Skin epidermis (tissue), 12 donors: ENCODE measurements at regions not wholly inside any gene's neighbourhood (a gene's known extent, or its start where the extent isn't known, plus 50 kb on each side); places are given as distances from the start of the nearest gene placed in this dataset.
"Not testable (repeated sequence)": the region's sequence is repeated elsewhere in the genome, so short reads cannot be mapped to it uniquely, and the experiment has no call there.

Experiments used
- H3K27ac ChIP-seq, 21 experiments: fragments of 200-600 bp; sonication (generic) in 11 of 21; one replicate each; pipeline ENCODE4 v1.5.0; 2020; ENCODE audit warnings: mild to moderate bottlenecking in 3 of 21, inconsistent platforms in 2 of 21, moderate library complexity in 2 of 21
- H3K4me3 ChIP-seq, 7 experiments: fragments of 200-600 bp; sonication (generic) in 2 of 7; one replicate each; pipeline ENCODE4 v1.5.0; 2020; ENCODE audit warnings: inconsistent platforms in 2 of 7, mild to moderate bottlenecking in 2 of 7, moderate library complexity in 1 of 7

GRCh38 chr16:18263046-18263445, 73.5 kb downstream of the NPIPA8 start:
- not testable (repeated sequence) for H3K4me3 ChIP-seq, H3K27ac ChIP-seq

DNA sequence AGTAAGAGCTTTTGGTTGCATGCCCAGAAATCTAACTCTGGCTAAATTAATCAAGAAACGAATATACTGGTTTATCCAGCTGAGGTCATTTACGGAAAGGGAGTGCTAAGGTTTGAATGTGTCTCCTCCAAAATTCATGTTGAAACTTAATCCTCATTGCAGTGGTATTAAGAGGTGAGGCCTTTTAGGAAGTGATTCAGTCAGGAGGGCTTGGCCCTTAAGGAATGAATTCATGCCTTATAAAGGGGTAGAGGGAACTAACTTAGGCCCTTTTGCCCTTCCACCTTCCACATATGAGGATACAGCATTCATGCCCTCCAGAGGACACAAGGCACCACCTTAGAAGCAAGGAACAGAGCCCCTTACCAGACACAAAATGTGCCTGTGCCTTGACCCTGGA, 74.7 kb downstream of the NPIPA8 start:
- H3K27ac ChIP-seq, H3K4me3 ChIP-seq: not testable (repeated sequence)

DNA sequence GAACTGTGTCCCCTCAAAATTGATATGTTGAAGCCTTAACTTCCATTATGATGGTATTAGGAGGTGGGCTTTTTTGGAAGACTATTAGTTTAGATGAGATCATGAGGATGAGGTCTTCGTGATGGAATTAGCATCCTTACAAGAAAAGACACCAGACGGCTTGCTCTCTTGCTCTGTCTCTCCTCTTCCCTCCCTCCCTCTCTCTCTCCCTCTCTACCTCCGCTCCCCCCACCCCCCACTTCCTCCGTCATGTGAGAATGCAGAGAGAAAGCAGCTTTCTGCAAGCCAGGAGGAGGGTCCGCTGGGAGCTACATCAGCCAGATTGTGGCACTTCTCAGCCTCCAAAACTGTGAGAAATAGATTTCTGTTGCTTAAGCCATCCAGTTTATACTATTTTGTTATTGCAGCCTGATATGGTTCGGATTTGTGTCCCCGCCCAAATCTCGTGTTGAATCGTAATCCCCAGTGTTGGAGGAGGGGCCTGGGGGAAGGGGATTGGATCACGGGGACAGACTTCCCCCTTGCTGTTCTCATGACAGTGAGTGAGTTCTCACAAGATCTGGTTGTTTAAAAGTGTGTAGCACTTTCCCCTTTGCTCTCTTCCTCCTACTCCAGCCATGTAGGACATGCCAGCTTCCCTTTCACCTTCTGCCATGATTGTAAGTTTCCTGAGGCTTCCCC, 76.9 kb downstream of the NPIPA8 start:
- not testable (repeated sequence) for H3K27ac ChIP-seq, H3K4me3 ChIP-seq

DNA sequence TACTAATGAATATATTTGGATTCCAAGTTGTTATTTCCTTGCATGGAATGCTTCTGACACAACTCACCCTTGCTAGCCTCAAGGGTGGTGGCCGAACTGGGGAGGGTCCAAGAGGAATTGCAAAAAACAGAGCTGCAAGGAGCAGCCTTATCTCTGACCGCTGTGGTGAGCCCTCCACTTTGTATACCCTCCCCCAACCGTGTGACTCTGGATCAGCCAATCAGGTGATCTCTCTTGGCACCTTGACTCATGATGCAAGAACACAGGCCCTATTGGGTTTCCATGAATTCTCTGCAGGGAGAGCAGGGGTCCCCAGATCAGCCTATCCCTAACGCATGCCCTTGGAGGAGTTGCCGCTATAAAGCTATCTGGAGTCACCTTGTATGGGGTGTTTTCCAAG, 83.6 kb downstream of the NPIPA8 start:
- not testable (repeated sequence) for H3K4me3 ChIP-seq, H3K27ac ChIP-seq

GRCh38 chr16:18230505-18230904, 106.0 kb downstream of the NPIPA8 start:
- not testable (repeated sequence) for H3K27ac ChIP-seq, H3K4me3 ChIP-seq

DNA sequence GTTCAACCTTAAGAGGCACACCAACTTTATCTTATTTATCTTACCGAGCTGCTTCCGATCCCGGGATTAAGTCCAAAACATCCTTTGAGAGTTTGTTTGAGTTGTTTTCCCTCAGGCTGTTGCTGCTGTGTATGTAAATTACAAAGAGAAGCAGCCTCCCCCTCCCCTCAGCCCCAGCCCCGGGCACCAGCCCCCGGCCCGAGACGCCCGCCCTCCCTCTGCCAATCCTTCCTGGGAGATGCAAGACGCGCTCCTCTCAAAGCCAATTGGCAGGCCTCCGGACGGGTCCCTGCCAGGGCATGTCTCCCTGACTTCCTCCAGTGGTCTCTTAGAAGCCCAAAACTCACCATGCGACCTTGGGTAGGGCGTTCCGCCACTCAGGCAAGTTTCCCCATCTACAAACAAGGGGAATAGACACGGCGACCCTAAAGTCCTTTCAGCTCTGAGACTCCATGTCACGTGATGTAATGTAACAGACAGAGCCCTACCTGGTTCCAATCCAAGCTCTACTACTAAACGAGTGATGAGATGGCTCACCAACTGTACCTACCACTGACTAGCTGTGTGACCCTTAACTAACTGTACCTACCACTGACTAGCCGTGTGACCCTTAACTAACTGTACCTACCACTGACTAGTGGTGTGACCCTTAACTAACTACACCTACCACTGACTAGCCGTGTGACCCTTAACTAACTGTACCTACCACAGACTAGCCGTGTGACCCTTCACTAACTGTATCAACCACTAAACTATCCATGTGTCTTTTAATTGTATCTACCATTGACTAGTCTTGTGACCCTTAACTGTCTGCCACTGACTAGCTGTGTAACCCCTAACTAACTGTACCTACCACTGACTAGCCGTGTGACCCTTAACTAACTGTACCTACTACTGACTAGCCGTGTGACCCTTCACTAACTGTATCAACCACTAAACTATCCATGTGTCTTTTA, 114.2 kb downstream of the NPIPA8 start:
- H3K27ac ChIP-seq, H3K4me3 ChIP-seq: not testable (repeated sequence)

DNA sequence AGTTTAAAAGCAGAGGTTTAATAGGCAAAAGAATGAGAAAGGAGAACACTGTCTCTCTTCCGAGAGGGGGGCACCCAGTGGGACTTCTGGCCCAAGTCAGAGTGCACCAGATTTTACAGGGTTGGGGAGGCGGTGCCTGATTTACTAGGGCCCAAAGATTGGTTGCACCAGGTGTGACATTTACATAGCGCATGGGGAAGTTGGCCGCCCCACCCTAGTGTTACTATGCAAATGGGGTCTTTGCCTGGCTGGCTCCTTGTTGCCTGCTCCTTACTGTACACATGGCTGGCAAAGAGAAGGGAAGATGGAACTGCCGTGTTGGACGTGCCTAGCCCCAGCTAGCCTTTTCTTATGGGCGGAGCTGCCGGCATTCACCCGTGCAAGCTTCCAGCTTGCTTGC, 118.8 kb downstream of the NPIPA8 start:
- H3K27ac ChIP-seq, H3K4me3 ChIP-seq: not testable (repeated sequence)

DNA sequence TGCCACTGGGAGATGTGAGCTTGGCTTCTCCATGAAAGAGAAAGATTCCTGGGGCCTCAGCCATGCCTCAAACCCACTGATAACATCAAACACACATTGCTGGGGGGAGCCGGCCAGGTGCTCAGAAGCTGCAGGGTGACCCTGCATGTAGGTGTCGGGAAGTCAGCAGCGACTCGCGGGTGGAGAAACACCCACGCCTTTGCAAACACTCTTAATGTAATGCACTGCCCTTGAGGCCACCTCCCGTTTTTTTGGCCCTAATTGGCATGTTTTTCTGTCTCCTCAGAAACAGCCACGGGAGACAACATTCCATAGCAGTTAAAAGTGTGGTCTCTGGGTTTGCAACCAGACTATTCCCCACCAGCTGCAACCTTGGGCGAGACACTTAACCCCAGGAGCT, 119.7 kb downstream of the NPIPA8 start:
- not testable (repeated sequence) for H3K27ac ChIP-seq, H3K4me3 ChIP-seq

DNA sequence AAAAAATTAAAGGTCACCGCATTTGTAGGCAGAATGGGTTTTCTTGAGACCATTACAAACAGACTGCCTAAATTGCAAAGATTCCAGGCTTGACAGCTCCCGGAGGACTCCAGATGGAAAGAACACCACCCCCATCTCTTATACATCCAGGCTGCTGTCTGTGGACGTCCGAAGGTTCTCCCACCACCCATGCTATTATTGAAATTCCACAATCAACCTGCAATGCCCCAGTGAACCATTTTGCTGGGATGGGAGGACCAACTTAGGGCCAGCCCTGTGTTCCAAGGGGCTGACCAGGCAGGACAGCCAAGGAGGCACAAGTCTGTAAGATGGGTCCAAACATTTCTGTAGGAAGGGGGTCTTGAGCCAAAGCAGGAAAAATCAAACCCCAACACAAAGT, 122.7 kb downstream of the NPIPA8 start:
- H3K27ac ChIP-seq, result not testable (repeated sequence)

DNA sequence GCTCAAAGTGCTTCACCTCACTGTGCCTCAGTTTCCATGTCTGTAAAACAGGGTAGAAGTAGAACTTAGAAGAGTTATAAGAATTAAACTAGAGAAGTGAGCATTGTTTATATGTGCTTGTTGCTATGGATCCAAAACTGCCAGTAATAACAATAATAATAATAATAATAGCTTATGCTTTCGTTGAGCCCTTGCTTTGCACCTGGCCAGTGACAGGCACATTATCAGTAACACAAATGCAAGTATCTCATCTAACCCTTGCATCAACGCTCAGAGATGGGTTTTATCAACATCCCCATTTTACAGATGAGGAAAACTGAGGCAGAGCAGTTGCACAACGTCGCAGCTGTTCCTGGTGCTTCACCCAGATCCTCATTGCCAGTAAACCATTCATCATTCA, 125.0 kb downstream of the NPIPA8 start:
- H3K4me3 ChIP-seq, H3K27ac ChIP-seq: not testable (repeated sequence)

More for the DNA sequence above, 122.7 kb downstream of the NPIPA8 start:
- H3K4me3 ChIP-seq, result not testable (repeated sequence)

DNA sequence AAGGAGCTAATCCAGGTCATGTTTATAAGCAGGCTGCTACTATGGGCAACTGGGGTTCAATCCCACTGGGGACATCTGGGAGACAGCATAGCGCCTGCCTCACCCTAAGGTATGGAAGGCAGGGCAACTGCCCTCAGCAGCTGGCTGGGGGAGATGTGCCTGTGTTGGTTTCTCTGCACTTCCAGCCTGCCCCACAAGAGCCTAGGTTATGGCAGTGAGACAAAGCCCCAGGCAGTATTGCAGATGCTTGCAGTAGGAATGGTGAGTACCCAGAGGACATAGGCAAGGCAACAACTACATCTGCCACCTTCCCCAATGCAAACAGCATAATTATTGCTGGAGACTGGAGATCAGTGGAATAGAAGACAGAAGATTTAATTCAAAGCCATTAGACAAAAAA, 131.8 kb downstream of the NPIPA8 start:
- not testable (repeated sequence) for H3K27ac ChIP-seq, H3K4me3 ChIP-seq

GRCh38 chr16:18204309-18204708, 132.2 kb downstream of the NPIPA8 start:
- H3K27ac ChIP-seq, H3K4me3 ChIP-seq: not testable (repeated sequence)

- not testable (repeated sequence) for H3K27ac ChIP-seq, H3K4me3 ChIP-seq
Measured at GRCh38 chr16:18201511-18201910, 135.0 kb downstream of the NPIPA8 start.

DNA sequence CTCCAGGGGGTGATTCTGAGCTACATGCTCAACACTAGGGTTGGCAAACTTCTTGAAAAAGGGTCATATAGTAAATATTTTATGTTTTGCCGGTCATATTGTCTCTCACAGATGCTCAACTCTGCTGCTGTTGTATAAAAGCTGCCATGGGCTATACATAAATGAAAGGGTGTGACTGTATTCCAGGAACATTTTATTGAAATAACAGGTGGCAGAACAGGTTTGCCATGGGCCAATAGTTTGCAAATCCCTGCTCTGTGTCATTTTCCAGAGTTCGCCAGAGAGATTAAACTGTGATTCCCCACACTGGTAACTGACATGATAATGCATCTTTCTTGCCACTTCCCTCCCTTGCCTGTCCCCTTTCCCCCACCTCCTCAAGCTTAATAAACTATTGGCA, 144.1 kb downstream of the NPIPA8 start:
- H3K4me3 ChIP-seq, result not testable (repeated sequence)

DNA sequence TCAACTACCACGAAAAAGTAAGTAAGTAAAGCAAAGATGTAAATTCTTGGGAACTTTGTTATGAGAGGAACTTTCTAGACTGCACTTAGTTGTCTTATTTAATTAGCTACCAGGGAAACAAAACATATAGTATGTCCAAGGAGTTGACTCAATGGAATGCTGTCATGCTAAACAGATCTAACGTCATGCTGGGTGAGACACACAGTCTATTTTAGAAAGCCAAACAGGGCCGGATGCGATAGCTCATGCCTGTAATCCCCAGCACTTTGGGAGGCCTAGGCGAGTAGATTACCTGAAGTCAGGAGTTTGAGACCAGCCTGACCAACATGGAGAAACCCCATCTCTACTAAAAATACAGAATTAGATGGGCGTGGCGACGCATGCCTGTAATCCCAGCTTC, 146.4 kb downstream of the NPIPA8 start:
- H3K4me3 ChIP-seq, H3K27ac ChIP-seq: not testable (repeated sequence)

More for the DNA sequence above, 144.1 kb downstream of the NPIPA8 start:
- H3K27ac ChIP-seq, result not testable (repeated sequence)

GRCh38 chr16:18184755-18185154, 151.8 kb downstream of the NPIPA8 start:
- H3K4me3 ChIP-seq, result not testable (repeated sequence)

DNA sequence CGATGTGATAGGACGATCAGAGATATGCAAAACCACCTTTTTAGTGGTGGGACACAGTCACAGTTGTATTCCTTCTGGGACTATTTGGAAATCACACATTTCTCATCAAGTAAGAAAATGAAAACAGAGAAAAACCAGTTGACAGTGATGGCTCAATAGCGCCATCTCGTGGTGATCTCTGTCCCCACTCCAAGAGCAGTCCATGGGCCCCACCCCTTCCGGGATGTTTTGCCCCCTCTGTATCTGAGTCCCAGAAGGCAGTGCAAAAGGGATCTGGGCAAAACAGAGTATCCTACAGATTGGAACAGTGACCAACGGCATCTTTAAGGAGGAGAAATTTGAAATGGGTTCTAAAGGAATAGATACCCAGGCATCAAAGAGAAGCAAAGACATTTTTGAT, 155.5 kb downstream of the NPIPA8 start:
- H3K4me3 ChIP-seq, H3K27ac ChIP-seq: not testable (repeated sequence)

More at GRCh38 chr16:18184755-18185154, 151.8 kb downstream of the NPIPA8 start:
- not testable (repeated sequence) for H3K27ac ChIP-seq

GRCh38 chr16:18173945-18174497, 162.5 kb downstream of the NPIPA8 start:
- H3K4me3 ChIP-seq, H3K27ac ChIP-seq: not testable (repeated sequence)

DNA sequence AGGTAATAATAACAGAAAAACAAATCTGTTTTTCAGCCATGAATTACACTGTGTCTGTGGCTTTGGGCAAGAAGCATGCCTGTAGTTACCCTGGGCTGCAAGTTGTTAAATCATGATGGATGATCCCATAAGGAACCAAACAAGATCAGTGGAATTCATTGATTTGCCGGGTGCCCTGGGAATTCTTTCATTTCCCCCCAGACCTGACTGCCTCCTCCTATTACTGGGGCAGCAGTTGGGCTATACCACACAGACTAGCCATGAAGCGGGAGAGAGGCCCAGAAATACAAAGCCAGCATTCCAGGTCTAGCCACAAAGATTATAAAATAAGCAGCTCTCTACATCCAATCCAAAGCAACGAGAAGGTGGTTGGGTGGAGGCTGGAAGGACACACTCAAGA, 174.2 kb downstream of the NPIPA8 start:
- H3K4me3 ChIP-seq, H3K27ac ChIP-seq: not testable (repeated sequence)

GRCh38 chr16:18161224-18161623, 175.3 kb downstream of the NPIPA8 start:
- H3K27ac ChIP-seq, H3K4me3 ChIP-seq: not testable (repeated sequence)

DNA sequence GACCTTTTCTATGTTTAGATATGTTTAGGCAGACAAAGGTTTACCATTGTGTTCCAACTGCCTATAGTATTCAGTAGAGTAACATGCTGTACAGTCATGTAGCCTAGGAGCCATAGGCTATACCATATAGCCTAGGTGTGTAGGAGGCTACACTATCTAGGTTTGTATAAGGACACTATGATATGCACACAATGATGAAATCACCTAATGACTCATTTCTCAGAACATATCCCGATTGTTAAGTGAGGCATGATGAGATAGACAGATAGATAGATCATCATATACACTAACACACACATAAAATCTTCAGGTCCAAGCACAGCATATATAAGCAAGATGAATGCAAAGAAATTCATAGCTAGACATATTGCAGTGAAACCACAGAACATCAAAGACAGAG, 177.4 kb downstream of the NPIPA8 start:
- not testable (repeated sequence) for H3K27ac ChIP-seq, H3K4me3 ChIP-seq
